HG03432 (cell line): ENCODE measurements at regions not wholly inside any gene's neighbourhood (a gene's known extent, or its start where the extent isn't known, plus 50 kb on each side); places are given as distances from the start of the nearest gene placed in this dataset.
"Not testable (repeated sequence)": the region's sequence is repeated elsewhere in the genome, so short reads cannot be mapped to it uniquely, and the experiment has no call there.

Source experiments
- ATAC-seq: cut with Tn5 transposase; IDR thresholded peaks from one replicate; pipeline ENCODE4 v1.9.1; 2021; ENCODE audit warnings: mild to moderate bottlenecking, moderate library complexity; ENCODE audit not compliant: unreplicated experiment

DNA sequence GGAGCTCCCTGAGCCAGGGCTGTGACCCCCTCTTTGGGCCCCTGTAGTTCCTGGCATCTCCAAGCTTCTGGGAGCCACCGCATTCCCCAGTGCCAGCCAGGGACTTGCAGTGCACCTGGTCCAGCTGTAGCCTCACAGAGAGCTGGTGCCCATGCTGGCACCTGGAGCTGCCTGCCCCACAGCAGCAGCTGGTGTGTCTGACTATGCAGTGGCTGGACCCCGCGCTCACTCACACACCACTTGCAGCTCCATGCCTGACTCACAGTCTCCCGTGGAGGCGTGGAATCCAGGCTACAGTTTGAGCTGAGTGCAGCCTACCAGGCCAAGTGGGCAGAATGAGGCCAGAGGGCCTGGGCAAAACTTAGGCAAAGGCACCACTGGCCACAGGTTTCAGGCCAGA is 102.2 kb upstream of the NAMPT start:
- ATAC-seq: no peak

DNA sequence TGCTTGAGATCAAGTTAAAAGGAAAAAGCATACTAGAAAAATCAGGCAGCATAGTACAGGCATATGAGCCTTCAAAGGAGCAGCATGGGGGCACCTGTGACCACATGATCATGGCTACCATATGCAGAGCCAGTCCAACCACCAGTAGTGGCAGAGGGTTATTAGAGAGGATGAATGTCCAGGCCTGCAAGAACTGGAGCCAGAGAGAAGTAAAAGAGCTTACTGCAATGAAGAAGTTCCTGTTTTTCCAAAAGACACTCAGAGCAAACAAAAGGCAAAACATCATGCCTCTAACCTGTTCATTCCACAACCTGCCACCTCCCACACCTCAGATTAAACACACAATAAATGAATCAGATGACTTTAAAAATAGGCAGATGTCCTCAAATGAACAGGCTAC is 99.6 kb upstream of the NAMPT start:
- ATAC-seq: no peak

DNA sequence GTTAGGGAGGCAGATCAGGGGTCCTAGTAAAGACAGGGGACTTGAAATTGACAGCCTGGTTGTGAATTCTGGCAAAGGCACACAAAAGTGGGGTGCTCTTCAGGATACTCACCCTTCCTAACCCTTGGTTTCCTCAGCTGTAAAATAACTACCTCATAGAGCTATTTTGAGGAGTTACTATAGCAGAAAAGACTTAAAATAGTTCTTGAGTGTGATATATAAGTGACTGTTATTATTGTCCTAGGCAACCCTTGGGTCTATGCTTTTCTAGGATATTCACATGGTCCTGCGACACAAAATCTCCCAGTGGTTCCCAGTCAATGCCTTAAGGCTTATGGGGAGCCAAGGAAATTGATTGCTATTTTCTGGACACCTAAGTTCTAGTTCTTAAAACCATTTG is 98.1 kb upstream of the NAMPT start:
- no peak for ATAC-seq

DNA sequence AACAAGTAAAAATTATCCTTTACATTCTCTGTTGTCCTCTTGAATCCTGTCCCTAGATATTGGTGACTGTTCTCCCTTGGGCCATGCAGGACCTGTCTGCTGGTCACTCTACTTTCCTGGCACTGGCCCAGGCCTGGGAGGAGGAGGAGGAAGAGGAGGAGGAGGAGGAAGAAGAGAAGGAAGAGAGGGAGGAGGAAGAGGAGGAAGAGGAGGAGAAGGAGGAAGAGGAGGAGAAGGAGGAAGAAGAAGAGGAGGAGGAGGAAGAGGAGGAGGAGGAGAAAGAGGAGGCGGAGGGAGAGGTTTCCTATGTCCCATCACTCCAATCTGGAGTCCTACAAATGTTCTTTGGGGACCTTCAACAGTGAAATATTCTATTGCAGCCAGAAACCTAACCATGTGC is 97.3 kb upstream of the NAMPT start:
- no peak for ATAC-seq

DNA sequence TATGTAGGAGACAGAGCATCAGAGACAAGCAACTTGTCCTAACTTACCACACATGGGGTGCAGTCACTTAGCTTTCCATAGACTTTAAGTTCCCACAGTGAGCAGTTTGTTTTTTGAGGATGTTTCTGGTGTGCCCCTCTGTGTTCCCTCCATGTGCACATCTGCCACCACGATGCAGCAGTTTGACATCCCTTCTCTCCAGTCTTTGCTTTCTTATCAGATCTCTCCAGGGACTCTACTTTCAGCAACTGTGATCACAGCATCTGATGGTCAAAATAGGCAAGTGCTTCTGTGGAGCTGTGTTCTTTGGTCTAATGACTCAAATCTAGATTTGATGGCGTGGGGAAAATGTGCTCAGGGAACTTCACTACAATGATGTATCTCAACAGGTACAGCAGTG is 96.5 kb upstream of the NAMPT start:
- ATAC-seq: no peak

DNA sequence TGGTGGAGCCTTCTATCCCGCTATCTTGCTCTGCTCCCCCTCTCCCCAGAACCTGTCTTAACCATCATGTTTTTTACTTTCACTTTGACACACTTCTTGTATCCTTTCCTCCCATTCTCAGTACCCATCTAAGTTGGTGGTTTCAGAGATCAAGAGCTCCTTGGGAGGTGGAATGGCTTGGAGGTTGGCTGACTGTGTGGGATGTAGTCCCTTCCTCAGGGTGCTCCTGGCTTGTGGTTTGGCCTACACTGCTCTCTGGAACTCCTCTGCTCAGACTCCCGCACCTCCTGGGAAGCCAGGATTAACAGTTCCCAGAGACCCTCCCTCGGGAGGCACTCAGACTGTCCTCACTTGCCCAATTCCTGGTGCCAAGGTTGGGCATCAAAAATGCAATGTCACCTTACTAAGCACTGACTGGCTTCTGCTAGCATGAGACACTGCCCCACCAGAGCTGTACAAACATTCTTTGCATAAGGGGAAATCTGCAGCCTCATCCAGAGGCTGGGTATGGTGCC is 93.1 kb upstream of the NAMPT start:
- ATAC-seq: no peak

DNA sequence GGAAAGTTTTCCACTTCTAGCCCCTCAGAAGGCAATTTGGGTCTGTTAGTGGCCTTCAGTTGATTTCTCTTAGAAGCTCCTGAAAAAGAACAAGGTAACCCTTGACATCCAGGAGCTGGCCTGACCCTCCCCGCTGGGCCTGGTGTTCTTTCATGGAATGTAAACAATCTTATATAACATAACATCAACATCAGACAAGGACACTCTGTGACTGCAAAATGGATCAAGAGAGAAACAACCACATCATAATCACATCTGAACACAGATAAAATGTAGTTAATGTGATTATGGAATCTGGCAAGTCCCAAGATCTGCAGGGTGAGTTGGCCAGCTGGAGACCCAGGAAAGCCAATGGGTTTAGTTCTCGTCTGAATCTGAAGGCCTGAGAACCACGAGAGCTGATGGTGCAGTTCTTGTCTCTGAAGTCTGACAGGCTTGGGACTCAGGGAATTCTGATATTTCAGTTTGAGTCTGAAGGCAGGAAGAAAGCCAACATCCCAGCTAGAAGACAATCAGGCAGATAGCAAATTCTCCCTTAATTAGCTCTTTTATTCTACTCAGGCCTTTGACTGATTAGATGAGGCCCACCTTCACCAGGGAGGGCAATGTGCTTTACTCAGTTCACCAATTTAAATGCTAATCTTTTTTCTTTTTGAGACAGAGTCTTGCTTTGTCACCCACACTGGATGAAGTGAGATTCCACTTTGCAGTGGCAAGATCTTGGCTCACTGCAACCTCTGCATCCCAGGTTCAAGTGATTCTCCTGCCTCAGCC is 91.4 kb upstream of the NAMPT start:
- no peak for ATAC-seq

DNA sequence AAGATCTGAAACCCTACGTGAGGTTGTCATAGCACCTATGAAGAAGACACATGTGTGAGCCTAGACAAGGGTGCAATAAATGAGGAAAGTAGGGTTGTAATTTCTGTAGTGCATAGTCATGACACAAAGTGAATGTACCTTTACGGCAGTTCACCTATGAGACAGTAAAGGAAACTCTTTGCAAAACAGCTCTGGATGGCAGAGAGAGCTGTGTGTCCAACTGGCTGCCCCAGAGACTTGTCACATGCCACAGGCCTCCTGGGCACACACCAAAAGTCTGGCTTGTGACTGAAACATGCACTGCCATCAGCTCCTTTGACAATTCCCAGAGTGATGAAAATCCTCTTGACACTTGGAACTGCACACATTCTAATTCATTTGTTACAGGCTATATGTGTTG is 90.7 kb upstream of the NAMPT start:
- no peak for ATAC-seq

DNA sequence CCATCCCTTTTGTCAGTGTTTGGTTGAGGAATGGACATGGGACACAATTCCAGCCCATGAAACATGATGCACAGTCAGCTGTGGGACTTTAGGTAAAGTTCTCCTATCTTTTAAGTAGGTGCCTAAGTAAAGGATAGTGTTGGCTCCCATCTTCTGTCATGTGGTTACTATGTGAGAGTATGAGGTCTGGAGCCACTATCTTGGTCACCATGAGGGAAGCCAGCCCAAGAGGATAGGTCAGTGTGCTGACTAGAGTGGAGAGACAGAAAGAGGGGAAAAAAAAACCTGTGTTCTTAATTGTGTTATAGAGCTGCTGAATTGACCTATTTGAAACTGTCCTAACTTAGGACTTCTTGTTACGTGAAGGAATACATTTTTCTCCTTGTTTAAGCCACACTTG is 89.7 kb upstream of the NAMPT start:
- ATAC-seq: no peak

DNA sequence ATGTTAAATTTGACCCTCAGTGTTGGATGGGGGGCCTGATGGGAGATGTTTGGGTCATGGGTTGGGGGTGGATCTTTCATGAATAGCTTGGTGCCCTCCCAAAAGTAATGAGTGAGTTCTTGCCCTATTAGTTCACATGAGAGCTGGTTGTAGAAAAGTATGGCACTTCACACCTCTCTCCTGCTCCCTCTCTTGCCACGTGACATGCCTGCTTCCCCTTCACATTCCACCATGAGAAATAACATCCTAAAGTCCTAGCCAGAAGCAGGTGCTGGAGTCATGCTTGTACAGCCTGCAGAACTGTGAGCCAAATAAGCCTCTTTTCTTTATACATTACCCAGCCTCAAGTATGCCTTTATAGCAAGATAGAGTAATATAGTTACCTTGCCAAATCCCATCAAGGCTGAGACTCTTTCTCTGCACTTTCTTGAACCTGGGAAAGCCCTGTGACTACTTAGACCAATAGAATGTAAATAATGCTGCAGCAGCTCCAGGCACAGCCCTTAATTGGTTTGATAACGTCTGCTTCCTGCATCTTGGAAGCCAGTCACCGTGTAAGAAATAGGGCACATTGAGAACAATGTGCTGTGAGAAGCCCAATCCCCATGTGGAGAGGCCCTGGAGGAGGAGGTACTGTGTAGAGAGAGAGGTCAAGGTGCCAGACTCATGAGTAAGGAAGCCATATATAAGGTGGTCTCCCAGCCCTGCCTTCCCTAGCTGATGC is 88.0 kb upstream of the NAMPT start:
- no peak for ATAC-seq

DNA sequence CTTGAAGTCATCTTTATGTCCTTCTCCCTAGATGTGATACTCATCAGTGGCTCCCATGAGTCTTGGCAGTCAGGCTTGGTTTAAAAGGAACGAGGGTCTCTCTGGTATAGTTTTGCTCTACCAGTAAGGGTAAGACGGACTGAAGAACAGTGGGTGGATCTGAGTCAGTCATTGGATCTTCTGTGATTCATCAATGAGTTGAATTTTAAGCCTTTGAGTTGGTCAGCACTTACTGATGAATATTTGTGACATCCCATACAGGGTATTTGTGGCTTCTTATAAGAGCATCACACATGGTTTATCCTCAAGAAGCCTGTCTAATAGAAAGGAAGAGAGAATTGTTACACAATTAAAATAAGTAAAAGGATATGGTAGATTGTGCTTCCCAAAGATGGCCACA is 87.3 kb upstream of the NAMPT start:
- no peak for ATAC-seq

DNA sequence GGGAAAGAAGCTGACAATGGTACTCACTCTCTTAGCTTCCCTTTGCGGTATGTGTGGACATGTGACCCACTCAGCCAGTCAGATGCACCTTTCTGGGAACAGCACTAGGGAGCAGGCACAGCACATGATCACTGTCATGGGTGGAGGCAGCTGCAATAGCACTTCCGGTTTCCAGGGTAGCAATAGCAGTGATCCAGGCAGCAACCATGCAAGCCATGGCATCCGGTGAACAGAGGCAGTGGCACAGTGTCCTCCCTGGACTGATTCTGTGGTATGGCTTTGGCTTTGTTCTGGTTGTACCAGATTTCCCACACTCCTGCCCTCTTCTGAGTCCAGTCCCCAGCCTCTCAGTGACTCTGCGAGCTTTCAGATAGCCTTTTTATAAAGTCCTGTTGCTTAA is 86.8 kb upstream of the NAMPT start:
- ATAC-seq: no peak

DNA sequence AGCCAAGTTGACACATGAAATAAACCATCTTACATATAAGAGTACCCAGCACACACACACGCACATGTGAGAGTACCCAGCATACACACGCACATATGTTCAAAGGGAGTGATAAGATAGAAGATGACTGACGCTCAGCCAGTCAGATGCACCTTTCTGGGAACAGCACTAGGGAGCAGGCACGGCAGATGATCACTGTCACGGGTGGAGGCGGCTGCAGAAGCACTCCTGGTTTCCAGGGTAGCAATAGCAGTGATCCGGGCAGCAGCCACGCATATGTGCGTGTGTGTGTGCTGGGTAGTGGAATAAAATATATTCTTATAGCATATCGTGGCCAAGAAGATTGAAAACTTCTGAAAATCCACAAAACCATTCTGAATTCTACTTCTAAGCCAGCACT is 85.8 kb upstream of the NAMPT start:
- no peak for ATAC-seq

DNA sequence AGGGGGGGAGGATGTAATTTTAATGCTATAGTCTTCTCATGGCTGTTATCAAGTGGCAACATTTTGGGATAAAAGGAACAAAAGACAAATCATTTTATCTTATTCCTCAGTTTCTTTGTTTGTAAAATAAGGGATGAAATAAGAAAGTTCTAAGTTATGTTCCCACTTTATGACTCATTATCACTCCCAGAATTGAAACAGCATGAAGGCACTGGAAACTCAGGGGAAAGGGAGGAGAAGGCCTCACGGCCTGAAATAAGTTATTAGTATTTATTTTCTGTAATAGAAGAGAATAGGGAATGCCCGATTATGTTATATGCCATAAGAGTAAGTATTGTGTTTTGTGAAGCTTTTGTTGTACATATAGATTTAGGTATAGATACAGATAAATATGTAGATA is 85.0 kb upstream of the NAMPT start:
- no peak for ATAC-seq

DNA sequence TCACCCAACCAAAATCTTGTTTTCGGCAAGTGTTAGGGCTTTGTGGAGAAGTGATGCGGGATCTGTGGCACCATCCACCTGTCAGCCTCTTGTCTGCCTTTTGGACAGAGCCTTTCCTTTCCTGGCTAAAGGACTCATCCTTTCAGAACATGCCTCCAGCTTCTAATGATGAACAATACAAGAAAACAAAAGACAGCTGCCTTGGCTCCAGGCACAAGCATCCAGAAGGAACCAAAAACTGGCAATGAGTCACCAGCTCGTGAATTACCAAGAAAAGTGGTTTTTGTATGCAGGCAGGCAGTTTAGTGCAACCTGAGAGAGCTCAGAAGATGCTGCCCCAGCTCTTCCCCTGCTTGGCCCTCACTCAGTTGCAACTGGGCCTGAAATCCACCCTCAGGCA is 84.6 kb upstream of the NAMPT start:
- ATAC-seq: no peak

DNA sequence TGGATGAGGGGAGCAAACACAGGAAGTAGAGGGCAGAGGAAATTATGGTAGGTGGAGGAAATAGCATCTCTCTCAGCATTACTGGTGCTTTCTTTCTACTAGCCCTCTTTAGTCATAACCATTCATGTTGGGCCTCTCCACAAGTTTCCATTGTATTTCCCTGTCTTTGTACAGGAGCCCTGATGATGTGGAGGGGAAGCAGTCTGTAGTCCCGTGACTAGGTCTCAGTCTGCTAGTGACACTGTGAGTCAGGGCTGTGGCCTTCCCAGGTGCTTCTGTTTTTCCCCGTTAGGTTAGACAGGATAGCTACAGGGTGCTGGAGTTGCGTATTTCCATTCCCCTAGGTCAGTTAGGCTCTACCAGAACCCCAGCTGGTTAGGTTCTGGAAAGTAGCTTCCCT is 82.9 kb upstream of the NAMPT start:
- ATAC-seq: no peak

DNA sequence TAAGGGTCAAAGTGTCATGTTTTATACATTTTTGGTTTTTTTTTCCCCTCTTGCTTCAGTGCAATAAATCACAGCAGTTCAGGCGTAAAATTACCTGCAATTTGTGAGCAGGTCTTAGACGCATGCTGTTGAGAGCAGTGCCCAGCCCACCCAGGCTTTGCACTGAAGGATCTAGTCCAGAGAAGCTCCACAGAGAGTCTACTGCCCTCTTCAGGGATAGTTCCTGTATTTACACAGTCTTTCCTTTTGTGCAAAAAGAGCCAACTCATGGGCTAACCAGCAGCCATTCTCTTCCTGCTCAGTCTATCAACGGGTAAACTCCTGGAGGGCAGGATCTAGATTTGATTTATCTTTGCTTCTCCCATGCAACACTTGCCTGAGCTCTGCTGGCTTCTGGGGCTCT is 82.2 kb upstream of the NAMPT start:
- no peak for ATAC-seq

DNA sequence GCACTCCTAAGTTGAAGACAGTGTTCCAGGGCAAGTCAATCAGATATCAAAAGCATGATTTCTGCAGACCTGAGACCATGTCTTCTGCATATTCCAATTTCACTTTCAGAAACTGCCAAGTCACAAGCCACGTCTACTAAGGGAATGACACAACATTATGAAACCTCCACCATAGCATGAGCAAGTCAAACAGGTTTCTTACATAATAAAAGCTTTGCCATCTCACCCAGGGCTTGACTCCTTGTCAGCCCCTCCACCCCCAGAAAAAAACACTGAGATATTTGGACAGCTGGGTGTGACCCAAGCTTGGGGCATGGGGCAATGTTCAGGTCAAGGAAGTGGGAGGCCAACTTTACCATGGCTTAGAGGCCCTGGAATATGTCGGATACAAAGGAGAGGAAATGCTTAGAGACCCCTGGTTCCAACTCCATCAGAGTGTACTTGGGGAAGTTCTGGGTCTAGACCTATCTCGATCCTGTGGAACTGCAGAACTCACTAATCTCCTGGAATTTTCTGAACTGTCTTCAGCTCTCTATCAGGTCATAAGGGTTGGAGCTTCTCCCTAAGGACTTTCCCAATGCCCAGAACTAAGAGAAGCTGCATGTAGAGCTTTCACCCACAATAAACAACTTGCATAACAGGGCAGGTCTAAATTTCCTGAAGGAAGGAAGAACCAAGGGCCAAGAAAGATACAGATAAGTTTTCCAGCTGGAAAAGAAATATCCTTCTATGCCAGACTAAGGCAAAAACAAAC is 80.6 kb upstream of the NAMPT start:
- ATAC-seq: peak; percentile 97

DNA sequence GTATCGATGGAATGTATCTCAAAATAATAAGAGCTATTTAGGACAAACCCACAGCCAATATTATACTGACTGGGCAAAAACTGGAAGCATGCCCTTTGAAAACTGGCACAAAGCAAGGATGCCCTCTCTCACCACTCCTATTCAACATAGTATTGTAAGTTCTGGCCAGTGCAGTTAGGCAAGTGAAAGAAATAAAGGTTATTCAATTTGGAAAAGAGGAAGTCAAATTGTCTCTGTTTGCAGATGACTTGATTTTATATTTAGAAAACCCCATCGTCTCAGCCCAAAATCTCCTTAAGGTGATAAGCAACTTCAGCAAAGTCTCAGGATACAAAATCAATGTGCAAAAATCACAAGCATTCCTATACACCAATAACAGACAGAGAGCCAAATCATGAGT is 77.7 kb upstream of the NAMPT start:
- not testable (repeated sequence) for ATAC-seq

DNA sequence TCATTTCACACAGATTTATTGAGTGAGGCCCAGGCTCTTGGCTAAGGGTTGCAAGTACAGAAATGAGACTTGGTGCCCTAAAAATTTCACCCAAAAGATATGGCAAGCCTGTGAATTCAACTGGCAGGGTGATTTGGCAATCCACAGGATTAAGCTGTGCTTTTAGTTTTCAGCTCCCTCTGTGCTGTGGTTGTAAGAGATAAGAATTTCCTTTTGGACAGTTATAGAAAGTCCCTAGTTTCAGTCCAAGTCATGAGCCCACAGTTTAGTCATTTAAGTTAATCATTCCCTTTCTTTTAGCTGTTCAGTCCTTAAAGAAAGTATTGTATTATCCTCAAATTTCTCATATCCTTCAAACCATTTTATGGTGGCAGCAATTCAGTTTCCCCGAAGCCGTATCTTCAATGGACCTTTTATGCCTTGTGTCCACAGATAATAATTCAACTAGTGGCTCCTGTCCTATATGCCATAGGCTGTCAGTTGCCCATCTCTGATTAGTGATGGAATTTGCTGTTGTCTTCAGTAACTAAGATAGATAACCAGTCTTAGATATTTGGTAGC is 73.4 kb upstream of the NAMPT start:
- ATAC-seq: peak; percentile 87

DNA sequence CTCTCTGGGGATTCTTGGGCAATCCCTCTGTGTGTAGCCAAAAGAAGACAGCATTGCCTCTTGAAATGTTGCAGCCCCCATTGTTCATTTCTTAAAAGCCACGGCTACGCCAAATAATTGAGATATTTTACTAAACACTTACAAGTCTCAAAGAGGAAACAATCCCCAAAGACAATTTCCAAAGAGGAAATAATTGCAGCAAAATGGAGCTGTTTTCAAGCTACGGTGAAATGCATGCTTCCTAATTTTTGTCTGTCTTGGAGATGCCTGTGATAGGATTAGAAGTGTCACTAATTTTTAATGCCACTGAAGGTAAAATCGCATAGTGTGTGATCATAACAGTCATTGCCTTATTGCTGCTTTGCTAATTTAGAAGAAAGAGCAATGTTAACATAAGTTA is 72.9 kb upstream of the NAMPT start:
- no peak for ATAC-seq
